GM12864 (cell line): ENCODE measurements at regions not wholly inside any gene's neighbourhood (a gene's known extent, or its start where the extent isn't known, plus 50 kb on each side); places are given as distances from the start of the nearest gene placed in this dataset.

Source experiments
- DNase-seq: peaks from one replicate; pipeline ENCODE4 v3.0.0-alpha.2; 2011; ENCODE audit warnings: low read depth
- H3K4me3 ChIP-seq: 2 replicates; pipeline ENCODE4 v1.5.1; 2011; ENCODE audit warnings: mild to moderate bottlenecking, low read depth, low read length, control low read depth
- CTCF ChIP-seq: IDR thresholded peaks from 2 replicates; pipeline ENCODE4 v1.5.1; 2011; ENCODE audit warnings: low read depth, mild to moderate bottlenecking, moderate library complexity, low read length, control low read depth, inconsistent platforms; ENCODE audit errors: missing control alignments

GRCh38 chr18:38052879-38053590, 487.4 kb upstream of the CELF4 start:
- H3K4me3 ChIP-seq: no peak overlapping the region
- DNase-seq: no peak
- TF ChIP-seq CTCF: no peak

DNA sequence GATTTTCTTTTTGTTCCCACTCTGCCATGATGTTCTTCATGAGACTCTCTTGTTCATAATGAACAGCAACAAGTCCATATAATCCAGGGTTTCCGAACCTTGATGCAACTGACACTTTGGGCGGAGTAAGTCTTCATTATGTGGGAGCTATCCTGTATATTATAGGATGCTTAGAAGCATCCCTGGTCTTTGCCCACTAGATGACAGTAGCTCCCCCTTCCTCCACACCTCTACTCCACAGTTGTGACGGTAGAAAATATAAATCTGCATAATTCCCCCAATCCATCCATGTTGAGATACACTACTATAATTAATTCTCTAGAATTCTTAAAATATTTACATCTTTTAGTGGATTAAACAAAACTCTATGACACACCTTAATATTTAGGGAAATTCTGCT, 482.2 kb upstream of the CELF4 start:
- DNase-seq: no peak
- no peak for TF ChIP-seq CTCF
- H3K4me3 ChIP-seq: no peak overlapping the region

GRCh38 chr18:38046651-38047050, 481.1 kb upstream of the CELF4 start:
- TF ChIP-seq CTCF: no peak
- no peak overlapping the region for H3K4me3 ChIP-seq
- no peak for DNase-seq

- no peak for DNase-seq
- TF ChIP-seq CTCF: no peak
- no peak overlapping the region for H3K4me3 ChIP-seq
Measured at GRCh38 chr18:38045845-38046244, 480.2 kb upstream of the CELF4 start.

DNA sequence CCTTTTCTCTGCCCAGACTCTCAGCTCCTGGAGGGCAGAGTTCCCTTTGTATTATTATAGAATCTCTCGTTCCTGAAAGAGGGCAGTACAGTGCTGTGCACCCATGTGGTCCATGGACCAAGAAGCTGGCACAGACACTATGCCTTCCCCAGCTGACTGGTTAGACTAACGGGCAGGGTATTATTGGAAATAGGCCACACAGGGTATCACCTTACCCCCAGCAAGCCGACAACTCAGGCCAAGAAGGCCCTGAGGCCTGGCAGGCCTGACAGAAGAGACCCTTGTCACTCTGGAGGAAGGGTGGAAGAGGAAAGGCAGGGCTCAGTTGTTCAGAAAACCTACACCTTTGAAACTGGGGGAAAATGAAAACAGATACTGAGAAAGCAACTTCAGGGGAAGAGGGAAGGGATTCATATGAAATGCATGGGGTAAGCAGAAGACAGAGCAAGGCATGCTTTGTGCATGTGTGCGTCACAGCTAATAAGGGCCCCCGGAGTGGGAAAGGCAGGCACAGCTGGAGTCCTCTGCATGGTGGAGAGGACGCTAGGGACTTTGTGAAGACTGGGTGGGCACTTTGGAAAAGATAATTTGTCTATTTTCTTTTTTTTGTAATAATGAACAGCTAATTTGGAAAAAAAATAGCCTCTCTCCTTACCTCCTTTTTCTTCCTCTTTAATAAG, 476.8 kb upstream of the CELF4 start:
- no peak for DNase-seq
- no peak overlapping the region for H3K4me3 ChIP-seq
- TF ChIP-seq CTCF: no peak

DNA sequence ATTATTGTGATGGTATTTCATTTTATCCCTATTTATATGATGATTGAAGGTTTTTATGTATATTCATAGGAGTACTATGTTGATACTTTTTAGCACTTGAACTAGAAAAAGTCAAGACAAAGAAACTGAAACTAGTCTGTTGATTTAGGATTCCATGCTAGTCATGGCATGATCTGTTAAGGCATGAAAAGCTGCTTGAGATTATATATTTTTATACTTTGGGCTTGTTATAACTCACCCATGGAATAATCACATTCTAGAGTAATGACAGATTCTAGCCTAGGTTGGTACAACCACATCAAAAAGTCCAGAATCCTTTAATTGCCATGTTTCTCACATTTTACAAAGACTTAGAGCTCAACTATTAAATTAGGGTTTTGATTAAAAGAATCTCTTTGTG, 472.6 kb upstream of the CELF4 start:
- TF ChIP-seq CTCF: no peak
- no peak overlapping the region for H3K4me3 ChIP-seq
- DNase-seq: no peak

GRCh38 chr18:38035193-38035592, 469.6 kb upstream of the CELF4 start:
- no peak for TF ChIP-seq CTCF
- H3K4me3 ChIP-seq: no peak overlapping the region
- DNase-seq: no peak
